ENCODE measurements at regions not wholly inside any gene's neighbourhood (a gene's known extent, or its start where the extent isn't known, plus 50 kb on each side); places are given as distances from the start of the nearest gene placed in this dataset.
A peak's percentile ranks its signal among the peaks of the same experiment; 100 is the strongest.

DNA sequence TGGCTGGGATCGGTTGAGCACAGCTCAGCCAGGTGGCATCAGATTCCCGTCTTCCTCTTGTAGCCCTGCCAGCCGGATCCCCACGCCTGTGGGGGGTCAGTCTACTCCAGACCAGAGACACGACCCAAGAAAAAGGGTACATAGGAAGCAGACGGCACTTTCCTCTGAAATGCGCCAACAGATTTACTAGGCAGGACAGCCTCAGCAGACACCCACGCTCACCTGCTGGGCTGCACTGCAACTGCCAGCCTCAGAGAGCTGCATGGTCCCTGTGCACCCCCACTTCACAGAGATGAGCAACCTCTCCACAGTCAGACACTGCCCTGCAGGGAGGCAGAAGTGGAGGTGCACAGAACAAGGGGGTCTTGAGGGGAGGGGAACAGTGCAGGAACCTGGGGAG is 75.7 kb upstream of the OTOS start:
- Histone ChIP-seq H3K36me3 (ENCODE audit: control insufficient read depth in 4 of 4, insufficient read depth in 4 of 4, low read length in 4 of 4) (no peaks in the 10 kb centered on the region), H3K9me3 (ENCODE audit: control insufficient read depth in 4 of 4, insufficient read depth in 3 of 4, low read length in 3 of 4) (no peaks in the 10 kb centered on the region), H3K4me1 (ENCODE audit: control insufficient read depth in 5 of 5, insufficient read depth in 5 of 5, low read length in 5 of 5) (no peaks in the 10 kb centered on the region), H3K27me3 (ENCODE audit: control insufficient read depth in 3 of 3, insufficient read depth in 3 of 3, low read length in 2 of 3) (peaks cover 0 to 2% (median 0%) of the 10 kb centered on the region in 3 donors), H3K4me3 (no peak overlapping the region), H3K27ac (ENCODE audit: low read depth in 1 of 2, low read length in 1 of 2) (no peak overlapping the region), H3K9ac (ENCODE audit: insufficient read depth in 1 of 2, low read length in 2 of 2) (no peak overlapping the region)
- TF ChIP-seq, protein P1, sequence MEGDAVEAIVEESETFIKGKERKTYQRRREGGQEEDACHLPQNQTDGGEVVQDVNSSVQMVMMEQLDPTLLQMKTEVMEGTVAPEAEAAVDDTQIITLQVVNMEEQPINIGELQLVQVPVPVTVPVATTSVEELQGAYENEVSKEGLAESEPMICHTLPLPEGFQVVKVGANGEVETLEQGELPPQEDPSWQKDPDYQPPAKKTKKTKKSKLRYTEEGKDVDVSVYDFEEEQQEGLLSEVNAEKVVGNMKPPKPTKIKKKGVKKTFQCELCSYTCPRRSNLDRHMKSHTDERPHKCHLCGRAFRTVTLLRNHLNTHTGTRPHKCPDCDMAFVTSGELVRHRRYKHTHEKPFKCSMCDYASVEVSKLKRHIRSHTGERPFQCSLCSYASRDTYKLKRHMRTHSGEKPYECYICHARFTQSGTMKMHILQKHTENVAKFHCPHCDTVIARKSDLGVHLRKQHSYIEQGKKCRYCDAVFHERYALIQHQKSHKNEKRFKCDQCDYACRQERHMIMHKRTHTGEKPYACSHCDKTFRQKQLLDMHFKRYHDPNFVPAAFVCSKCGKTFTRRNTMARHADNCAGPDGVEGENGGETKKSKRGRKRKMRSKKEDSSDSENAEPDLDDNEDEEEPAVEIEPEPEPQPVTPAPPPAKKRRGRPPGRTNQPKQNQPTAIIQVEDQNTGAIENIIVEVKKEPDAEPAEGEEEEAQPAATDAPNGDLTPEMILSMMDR (IDR thresholded peaks at IDR 0.05; ENCODE audit: control extremely low read depth, extremely low read depth) = no peak
- no peak for ATAC-seq (ENCODE audit: insufficient read depth, low FRiP score)
- WGBS, 2 donors = 75 to 86% methylated on average over 8 of the region's 8 CpGs
- DNase-seq = peak in 1 of 3 donors; percentile 7

DNA sequence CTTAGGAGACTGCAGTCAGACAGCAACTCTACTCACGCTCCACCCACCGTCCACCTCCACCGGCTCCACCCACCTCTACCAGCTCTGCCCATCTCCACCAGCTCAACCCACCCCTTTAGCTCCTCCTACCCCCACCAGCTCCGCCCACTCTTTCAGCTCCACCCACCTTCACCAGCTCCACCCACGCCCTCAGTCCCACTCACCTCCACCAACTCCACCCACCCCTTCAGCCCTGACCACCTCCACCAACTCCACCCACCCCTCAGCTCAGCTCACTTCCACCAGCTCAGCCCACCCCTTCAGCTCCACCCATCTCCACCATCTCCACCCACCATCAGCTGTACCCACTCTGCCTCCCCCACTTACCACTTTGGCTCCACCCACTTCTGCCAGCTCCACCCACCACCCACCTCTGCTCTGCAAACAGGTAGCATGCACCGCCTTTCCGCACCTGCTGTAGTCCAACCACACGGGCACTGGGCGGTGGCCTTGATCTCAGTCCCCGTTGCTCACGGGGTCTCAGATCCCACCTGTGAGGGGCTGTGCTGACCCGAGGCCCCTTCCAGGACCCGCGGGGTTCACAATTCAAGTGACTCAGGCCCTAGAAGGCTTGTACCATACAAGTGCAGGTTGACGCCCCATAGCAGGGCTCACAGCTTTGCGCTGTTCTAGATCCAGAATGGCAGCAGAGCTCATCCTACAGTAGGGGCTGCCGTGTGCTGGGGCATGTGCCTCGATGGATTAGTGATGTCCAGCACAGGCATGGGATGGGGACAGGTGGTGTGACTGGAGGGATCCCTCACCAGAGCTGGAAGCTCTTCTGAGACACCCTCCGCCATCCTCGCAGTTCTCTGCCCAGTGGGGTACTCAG is 77.2 kb upstream of the OTOS start:
- no peak for ATAC-seq (ENCODE audit: insufficient read depth, low FRiP score)
- Histone ChIP-seq H3K27me3 (ENCODE audit: control insufficient read depth in 3 of 3, insufficient read depth in 3 of 3, low read length in 2 of 3) (peaks cover 0 to 2% (median 0%) of the 10 kb centered on the region in 3 donors), H3K36me3 (ENCODE audit: control insufficient read depth in 4 of 4, insufficient read depth in 4 of 4, low read length in 4 of 4) (no peaks in the 10 kb centered on the region), H3K9ac (ENCODE audit: insufficient read depth in 1 of 2, low read length in 2 of 2) (no peak overlapping the region), H3K27ac (ENCODE audit: low read depth in 1 of 2, low read length in 1 of 2) (no peak overlapping the region), H3K4me3 (no peak overlapping the region), H3K4me1 (ENCODE audit: control insufficient read depth in 5 of 5, insufficient read depth in 5 of 5, low read length in 5 of 5) (no peaks in the 10 kb centered on the region), H3K9me3 (ENCODE audit: control insufficient read depth in 4 of 4, insufficient read depth in 3 of 4, low read length in 3 of 4) (no peaks in the 10 kb centered on the region)
- TF ChIP-seq, protein P1 (IDR thresholded peaks at IDR 0.05; ENCODE audit: control extremely low read depth, extremely low read depth) = no peak
- peak in 1 of 3 donors; percentile 11 for DNase-seq
- WGBS, 2 donors = 91 to 94% methylated on average over 20 of the region's 20 CpGs

DNA sequence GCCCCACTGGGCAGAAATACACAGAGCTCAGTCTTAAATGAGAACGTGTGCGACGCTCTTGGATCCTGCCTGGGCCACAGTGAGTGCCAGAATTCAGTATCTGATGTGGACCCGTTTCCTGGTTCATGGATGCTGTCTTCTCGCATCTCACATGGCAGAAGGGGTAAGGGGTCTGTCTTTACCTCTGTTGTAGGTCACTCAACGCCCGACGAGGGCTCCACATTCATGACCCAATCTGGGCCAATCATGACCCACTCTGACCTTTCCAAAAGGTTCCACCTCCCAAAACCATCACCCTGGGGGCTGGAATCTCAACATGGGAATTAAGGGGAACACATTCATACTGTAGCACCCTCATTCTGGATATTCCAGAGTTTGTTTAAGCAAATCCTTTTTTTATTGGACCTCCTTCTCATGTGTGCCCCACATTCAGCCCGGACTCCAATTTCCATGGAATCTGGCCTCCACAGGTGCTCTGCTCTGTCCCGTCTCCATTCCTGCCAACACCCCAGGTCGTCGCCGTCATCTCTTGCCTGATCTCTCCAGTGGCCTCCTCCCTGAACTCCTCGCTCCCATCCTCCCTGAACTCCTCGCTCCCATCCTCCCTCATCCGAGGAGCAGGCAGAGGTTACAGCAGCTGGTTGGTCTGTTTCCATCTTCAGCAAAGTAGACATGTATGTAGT is 78.9 kb upstream of the OTOS start:
- Histone ChIP-seq H3K4me1 (ENCODE audit: control insufficient read depth in 5 of 5, insufficient read depth in 5 of 5, low read length in 5 of 5) (no peaks in the 10 kb centered on the region), H3K9ac (ENCODE audit: insufficient read depth in 1 of 2, low read length in 2 of 2) (no peak overlapping the region), H3K4me3 (no peak overlapping the region), H3K27me3 (ENCODE audit: control insufficient read depth in 3 of 3, insufficient read depth in 3 of 3, low read length in 2 of 3) (peaks cover 0 to 2% (median 0%) of the 10 kb centered on the region in 3 donors), H3K27ac (ENCODE audit: low read depth in 1 of 2, low read length in 1 of 2) (no peak overlapping the region), H3K9me3 (ENCODE audit: control insufficient read depth in 4 of 4, insufficient read depth in 3 of 4, low read length in 3 of 4) (no peaks in the 10 kb centered on the region), H3K36me3 (ENCODE audit: control insufficient read depth in 4 of 4, insufficient read depth in 4 of 4, low read length in 4 of 4) (no peaks in the 10 kb centered on the region)
- DNase-seq (peak in 1 of 3 donors; percentile 10), ATAC-seq (ENCODE audit: insufficient read depth, low FRiP score) (no peak)
- WGBS, 2 donors = 82 to 87% methylated on average over 16 of the region's 16 CpGs
- TF ChIP-seq, protein P1 (IDR thresholded peaks at IDR 0.05; ENCODE audit: control extremely low read depth, extremely low read depth) = no peak

Data from lung (tissue), 11 donors.